Inflammatory macrophage treated with lipopolysaccharide for 4 hours (primary cell): ENCODE measurements at regions not wholly inside any gene's neighbourhood (a gene's known extent, or its start where the extent isn't known, plus 50 kb on each side); places are given as distances from the start of the nearest gene placed in this dataset.

Experiments used
- DNase-seq: peaks from one replicate; pipeline ENCODE4 v3.0.0-alpha.2; 2020

DNA sequence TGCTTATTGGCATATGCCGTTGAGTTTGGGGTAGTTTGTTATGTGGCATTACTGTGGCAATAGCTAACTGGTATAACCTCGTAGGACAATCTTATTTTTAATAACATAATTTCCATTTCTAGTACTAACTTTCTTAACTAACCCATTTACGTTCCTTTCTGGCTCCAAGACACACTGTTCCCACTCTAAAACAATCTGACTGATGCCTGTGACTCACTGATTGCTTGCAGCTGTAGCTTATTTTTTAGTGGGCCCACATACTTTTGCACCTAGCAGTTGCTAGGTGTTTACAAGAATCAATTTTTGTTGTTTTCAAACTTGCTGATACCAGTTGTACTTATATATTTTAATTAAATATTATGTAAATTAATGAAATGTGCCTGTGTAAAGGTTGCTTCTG is 52.2 kb downstream of the FAT3 start:
- DNase-seq = no peak

DNA sequence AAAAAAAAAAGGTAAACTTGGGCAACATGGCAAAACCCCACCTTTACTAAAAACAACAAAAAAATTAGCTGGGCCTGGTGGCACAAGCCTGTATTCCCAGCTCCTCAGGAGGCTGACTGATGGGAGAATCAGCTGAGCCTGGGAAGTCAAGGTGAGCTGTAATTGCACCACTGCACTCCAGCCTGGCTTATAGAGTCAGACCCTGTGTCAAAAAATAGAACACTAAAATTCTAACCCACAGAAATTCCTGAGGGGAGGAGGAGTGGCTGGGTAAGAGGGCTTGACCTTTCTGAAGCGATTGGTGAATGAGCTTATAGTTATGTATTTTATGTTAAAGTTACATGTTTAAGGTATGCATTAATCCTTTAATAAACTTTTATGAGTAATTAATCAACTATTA is 53.3 kb downstream of the FAT3 start:
- no peak for DNase-seq

DNA sequence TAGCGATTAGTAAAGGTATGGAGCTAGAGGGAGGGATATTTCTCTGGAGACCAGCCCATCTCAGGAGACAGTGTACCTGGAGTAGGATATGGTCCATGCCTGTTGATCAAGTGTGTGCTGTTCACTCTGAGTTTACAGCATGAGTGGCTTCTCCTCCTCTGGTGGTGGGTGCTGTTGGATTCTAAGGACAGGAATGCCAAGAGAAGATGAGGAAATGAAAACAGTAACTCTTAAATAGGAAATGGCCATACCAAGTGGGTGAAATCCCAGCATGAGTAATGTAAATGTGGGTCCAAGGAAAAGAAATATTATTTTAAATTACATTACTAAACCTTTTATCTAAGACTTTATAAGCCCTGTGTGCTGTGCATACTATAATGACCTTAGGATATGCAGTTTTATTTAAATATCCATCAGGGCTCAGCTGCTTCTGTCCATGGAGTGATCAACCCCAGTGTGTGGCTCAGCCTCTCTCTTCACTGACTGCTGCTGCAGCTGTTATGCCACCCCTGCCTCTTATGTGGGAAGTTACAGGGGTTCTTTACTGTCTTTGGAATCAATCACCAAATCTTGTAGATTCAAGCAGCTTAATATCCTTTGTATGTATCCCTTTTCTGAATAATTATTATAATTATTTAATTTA is 54.3 kb downstream of the FAT3 start:
- no peak for DNase-seq

DNA sequence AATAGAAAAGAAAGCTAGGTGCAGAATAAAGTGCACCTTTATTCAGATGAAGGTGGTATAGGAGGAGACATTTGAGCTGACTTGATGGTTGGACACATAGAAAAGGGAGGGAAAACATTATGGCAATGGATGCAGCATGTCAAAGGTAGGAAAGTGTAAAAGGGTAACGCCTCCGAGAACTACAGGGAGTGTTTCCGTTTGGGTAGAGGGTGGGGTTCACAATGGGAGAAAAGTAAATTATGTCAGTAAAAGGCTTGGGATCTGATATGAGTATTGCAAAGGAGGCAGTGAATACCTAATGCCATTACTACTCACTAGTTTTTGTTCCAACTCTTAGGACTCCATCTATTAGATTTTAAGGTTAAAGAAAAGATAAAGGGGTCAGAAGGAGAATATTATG is 59.5 kb downstream of the FAT3 start:
- DNase-seq = no peak

DNA sequence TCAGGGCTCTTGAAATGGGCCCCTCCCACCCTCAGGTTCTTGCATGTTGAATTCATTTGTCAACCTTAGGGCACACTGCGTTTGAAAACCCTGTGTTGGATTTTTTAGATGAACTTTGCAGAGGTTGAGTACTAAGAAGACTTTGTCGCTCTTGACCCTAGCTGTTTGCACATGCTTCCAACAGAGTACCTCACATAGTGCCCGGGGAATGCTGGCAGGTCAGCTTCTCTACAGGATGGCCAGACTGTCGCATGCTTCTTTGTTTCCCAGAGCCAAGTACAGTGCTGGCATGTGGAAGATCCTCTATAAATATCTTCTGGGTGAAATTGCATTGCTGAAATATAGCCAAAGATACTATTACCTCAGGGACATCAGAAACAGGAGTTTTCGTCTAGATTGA is 59.9 kb downstream of the FAT3 start:
- no peak for DNase-seq

DNA sequence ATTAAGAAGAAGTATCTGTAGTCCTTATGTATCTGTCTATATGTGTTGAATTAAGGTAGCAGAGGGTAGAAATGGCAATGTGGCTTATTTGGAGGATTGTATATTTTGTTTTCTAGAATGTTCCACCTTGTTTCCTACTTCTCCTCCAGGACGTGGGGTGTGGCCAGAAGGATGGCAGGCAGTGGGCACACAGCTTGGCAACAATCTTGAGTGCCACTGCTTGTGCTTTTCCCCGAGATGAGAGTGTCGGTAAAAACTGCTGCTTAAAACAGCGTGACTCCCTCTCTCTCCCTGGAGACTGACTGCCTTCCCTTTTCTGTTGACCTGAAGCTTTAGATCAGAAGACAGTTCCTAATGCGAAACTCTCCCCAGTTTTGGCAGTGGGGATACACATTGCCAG is 61.2 kb downstream of the FAT3 start:
- DNase-seq = no peak

DNA sequence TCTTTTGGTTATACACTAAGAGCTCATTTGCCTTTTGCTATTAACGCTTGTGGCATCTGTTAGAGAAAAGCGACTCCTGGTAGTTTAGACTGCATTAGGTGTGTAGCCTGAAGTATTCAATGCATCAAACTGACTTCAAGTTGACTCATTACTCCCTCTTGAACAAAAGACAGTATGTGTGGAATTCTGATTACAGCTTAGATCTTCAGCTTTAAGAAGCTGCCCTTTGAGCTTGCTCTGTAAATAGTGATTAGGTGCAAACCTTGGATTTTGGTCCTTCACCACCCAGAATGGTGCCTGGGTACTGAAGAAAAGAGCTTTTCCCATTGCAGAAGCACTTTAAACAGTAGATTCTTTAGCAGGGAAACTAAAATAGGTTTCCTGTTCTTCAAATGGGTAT is 62.1 kb downstream of the FAT3 start:
- DNase-seq = no peak

DNA sequence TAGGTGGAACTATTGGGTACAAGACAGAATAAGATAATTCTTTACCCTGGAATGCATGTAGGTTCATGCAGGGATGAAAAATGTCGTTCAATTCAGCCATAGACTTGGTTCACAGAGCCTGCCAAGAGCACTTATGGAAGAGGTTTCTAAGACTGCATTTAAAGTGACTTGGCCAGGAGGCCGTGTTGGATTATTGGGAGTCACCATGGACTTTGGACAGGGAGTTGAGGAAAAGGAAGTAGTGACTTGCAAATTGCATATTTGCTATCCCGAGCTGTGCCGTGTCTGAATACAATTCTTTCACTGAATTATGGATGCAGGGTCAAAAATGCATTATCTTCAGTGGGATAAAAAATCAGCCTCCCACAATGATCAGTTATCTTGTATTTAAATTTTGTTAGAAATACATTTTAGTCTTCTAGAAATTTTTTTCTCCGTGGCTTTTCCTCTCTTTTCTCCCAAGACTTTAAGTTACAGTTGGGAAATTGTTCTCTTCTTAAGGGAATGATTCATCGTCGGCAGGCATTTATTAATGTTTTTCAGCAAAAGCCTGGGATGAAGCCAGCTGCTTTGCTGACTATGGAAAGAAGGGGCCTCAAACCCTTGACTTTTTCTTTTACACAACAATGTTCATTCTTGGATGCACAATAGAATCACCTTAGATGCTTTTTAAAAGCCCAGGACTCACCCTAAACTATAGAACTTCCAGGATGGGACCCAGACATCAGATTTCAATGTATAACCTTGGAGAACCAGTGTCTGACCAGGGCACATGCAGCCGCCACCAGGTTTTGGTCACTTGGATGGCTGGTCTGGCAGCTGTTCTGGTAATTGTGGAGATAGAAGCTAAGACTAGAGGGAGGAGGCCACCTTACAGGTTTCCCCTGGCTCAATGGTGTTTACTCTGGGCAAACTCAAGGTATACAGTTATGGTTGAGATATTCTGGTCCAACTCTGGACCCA is 70.8 kb downstream of the FAT3 start:
- no peak for DNase-seq

DNA sequence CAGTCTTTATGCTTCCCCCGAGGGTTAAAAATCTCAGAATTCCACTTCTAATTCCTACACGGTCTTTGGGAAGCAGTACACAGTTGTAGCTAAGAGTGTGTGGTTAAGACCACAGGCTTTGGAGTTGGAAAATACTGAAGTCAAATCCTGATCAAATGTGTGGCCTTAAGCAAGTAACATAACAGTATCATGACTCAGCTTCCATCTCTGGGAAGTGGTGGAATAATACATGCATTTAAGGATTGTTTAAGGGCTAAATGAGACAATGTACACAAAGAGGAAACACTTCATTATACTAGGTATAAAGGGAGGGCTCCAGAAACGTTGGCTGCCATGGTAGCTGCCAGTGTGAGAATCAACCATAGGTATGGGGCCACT is 71.5 kb downstream of the FAT3 start:
- no peak for DNase-seq

DNA sequence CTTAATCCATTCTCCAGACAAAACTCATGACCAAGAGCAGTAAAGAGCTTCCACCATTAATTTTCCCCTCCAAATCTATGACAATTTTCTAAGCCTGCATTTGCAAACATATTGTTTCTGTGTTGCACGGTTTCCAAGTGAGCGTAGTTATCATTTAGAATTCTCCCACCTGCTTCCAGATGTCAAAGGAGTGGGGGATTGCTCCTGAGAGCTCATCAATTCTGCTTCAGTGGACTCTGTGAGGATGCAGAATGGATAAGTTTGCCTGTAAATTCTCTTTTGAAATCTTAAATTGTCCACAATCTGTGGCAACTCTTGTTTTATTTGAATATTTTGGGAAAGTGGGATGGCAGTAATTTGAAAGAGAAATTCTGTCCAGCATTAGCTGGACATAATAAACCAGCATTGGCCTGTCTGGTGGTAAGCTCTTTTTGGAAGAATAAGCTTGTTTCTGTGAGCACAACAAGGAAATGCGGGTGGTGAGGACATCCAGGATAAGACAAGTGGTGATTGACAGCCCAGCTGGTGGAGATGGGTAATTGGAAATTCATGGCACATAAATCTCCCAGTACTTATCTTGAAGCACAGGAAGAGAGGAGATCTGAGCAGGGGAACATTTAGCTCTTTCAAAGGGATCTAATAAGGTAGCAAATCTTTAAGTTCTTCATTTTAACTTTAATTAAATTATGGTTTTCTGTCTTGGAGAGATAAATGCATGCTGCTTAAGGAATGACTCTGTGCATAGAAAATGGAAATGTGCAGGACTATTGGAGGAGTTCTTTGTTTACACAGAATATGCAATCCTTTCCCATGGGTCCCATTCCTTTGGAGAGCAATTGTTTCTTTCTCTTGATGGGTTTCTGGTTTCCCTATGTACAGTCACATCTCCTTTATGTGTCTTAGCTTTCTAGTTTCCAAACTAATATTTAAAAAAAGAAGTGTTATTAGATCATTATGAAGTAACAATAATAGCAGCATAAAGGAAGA is 73.2 kb downstream of the FAT3 start:
- no peak for DNase-seq

DNA sequence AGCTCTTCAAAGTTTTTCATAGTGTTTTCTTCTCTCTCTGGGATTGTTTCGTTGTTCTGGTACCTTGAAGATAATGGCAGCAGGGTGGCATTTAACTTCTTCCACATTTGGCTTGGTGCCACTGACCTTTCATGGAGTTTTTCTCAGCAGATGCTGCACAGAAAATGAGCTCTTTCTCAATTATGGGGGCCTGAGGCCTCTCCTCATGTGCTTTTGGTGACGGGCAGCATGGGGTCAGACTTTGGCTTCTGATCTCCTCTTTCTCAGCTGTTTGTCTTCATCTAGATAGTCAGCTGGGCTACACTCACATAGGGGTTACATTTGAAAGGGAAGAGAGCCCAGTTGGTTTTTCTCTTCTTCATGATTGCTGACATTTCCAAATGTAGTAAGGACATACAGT is 76.3 kb downstream of the FAT3 start:
- no peak for DNase-seq

DNA sequence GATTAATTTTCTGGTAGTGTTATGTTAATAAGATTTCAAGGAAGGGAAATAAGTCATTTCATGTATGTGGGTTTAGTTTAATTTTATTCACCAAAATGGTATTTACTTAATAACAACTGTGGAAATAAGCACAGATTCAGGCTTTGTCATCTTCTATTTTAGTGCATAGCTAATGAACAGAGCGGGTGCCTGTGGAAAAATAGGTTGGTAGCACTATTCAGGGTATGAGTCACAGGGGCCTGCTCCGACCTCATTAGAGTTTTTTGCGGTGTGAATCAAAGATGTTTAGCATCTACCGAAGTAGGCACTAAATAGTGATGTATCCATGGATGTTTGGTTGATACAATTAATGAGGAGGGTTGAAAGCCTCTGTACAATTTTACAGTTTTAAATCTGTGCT is 78.2 kb downstream of the FAT3 start:
- no peak for DNase-seq

DNA sequence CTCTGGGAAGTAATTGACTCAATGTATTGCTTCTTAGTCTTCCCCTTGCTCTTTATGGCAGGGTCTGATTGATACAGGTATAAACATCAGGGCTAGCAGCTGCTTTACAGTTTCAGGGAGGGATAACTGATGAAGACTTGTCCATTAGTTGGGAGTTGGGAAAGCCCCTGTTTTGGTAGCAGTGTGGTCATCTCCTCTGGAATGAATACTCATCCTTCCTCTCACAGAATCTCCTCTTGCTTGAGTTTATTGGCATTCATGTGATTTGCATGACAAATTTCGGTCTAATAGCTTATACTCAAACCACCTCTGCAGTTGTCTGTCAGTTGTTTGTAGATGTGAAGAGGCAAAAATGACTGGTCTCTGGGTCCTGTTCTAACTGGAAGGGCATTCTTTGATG is 79.7 kb downstream of the FAT3 start:
- DNase-seq = no peak

DNA sequence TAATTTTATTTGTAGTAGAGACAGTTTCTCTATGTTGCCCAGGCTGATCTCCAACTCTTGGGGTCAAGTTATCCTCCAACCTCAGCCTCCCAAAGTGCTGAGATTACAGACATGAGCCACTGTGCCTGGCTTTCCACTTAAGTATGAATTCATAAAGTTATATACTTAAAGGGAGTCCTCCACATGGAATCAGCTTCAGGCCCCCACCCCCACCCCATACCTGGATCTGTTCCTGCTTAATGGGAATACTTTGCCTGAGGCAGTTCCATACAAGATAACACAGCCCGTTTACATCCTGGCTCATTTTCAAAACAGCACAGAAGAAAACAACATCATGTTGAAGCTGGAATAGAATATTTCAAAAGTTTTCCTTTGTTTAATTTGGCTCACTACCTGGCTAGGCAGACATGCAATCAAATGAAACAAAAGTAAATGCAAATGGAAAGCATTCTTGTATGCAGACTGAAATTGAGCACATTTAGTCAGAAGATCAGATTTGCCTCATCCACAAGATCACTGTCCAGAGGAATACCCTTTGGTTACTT is 82.4 kb downstream of the FAT3 start:
- DNase-seq = no peak

DNA sequence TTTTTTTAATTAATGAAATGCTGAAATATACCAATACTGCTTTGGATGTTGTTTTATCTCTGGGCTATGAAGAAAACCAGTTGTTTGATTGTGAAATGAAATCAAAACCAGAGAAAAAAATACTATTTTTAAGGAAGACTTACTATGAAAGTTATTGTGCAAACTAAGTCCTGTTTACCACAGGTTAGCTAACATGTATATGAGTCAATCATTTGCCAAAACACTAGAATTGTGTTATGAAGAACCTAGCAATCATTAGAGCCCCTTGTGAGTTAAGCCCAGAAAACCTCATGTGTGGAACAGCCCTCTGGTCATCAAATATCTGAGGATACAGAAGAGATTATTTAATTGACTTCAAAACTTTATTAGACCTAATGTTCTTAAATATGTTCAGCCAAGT is 83.7 kb downstream of the FAT3 start:
- no peak for DNase-seq

DNA sequence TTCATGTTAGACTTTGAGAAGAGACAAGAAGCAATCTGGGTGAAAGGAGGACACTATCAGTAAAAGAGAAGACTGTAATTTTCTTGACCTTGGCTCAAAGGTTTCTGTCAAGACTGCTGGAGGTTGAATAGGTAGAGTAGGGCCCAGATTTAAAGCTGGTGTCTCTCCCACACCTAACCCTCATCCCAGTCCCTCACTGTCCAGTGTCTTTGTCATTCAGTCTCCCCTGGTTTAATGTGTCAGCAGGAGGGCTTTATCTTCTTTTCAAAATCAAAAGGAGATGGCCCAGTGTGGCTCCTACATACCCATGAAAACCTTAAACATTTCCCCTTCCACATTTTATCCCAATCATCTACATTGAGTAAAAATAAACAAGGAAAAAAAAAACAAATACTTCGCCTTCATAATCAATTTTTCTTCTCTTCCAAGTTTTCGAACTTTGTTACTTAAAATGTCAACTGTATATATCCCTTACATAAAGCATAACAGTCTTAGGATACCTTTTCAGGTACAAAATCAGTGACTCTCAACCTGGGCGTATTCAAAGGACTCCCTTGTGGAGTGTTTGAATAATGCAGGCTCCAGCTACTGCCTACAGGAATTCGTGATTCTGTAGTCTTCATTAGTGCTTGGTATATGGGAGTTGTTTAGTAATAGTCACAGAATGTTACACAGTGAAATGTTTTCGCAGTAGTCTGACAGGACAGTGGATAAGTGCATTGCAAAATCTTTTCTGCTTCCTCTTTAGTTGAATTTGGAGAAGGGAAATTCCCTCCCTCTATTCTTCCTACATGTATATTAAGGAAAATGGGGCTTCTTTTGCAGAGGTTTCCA is 87.2 kb downstream of the FAT3 start:
- DNase-seq = peak; percentile 24

DNA sequence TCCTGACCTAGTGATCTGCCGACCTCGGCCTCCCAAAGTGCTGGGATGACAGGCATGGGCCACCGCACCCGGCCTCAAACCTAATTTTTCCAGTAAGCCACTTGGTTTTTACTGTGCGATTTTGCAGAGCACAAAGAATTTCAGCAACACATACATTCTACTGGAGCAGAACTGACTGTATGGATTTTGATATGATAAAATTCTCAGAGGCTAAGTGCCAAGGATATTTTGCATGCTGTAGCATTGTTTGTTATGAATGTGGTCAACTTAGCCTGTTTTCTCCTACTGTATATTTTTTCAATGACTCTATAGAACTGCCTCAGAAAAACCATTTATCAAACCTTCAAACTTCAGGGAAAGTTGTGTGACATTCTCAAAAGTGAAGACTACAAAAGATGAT is 89.2 kb downstream of the FAT3 start:
- no peak for DNase-seq

DNA sequence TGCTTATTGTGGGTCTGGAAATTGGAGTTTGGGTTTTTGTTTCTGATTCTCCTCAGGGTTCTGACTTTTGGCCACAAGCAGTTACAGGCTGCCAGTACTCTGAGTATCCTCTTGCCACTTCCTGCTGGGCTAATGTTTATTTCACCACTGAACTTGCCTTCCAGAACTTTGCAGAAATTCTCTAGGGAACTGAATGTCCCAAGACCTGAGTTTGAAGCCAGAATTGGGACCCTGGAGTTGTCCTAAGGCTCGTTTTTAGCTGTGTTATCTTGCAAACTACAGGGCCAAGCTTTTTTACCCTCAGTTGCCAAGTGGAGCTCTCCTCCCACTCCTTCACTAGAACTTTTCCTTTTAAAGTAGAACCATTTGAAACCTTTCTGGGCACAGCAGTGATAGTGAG is 89.9 kb downstream of the FAT3 start:
- no peak for DNase-seq

DNA sequence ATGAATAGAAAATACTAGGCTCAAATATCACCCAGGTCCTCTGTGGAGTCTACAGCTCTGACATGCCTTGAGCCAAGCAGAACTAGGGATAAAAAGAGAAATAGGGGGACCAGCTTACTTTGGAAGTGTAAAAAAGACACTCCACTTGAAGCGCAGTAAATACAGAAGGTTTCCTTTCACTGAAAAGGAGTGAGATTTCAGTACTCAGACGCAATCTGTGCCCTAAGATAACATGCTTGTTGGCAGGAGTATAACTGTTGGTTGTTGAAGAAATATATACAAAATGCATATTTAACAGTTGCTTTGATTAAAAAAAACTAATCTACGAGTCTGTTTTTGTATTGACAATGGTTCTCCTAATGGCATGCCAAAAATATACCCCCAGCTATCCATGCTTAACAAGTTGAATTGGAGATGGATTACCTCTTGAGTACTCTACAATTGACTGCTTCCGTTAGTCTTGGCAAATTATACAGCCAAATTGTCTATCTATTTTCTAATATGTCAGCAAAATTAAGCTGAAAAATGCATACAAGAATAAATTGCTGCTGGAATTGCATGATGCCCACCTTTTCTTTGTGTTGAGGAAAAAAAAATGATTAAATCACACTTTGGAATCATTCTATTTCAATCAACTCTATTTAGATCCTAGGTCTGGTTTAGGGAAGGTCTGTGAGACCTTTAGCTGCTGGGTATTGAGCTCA is 91.6 kb downstream of the FAT3 start:
- no peak for DNase-seq

DNA sequence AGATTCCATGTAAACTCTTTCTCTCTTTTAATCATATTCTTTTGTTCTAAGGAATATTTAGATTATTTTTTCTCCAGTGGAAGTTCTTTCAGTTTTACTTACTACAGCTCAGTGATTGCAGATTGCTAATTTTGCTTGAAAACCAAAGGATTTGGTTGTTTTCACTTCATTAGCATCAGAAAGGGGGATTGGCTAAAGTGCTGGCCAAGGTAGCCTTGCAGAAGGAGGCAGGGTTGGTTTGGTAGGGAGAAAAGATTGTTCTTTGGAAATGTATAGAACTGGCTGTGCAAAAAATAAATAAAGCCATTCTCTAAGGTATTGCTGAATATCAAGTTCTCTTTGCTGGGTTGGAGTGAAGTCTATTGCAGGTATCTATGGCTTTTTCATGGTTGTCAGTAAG is 92.6 kb downstream of the FAT3 start:
- no peak for DNase-seq

DNA sequence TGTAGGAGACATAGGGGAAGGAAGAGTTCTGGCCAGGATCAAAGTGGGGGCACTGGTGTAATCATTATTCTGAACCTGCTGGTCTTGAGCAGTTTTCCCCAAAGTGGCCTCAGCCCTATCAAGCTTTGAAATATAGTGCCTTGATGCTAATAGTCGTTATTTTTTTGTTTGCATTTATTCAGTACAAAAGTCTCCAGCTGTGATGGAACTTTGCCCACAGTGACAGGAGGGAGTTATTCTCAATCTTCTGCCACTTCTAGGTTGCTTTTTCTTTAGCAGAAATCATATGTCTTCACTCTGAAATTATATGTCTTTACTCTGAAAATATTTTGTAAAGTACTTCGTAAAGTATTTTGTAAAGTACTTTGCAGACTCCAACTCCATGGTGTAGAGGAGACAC is 93.1 kb downstream of the FAT3 start:
- no peak for DNase-seq

DNA sequence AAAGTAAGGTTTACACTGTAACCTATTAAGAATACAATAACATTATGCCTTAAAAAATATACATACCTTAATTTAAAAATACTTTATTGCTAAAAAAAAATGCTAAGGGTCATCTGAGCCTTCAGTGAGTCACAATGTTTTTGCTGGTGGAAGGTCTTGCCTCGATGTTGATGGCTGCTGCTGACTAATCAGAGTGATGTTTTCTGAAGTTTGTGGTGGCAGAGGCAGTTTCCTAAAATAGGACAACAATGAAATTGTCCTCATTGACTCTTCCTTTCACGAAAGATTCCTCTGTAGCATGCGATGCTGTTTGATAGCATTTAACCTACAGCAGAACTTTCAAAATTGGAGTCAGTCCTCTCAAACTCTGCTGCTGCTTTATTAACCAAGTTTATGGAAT is 97.6 kb downstream of the FAT3 start:
- DNase-seq = no peak
